ENCODE measurements at regions not wholly inside any gene's neighbourhood (a gene's known extent, or its start where the extent isn't known, plus 50 kb on each side); places are given as distances from the start of the nearest gene placed in this dataset.

DNA sequence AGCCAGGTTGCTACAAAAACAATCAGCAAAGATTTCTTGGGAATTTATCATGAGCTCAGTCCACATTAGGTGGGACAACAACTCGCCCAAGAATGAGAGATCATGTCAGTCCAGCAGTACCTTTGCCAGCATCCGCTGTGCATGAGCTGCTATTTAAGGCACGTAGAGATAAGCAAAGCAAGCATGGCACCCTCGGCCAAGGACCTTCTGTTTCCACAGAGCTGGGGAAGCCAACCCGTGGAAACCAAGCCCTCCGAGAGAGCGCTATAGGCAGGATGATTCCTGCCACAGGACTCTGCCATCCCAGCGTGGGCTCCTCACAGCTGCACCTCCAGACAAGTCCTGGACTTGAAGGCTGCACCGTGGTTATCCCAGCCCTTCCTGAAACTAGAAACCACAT, 189.5 kb upstream of the PPP1R26 start:
- no peaks in the 10 kb centered on the region for H3K9me3 ChIP-seq
- DNase-seq: peak; percentile 49 to 61
- peak; percentile 78 to 98 (median 92) for ATAC-seq
- H3K27ac ChIP-seq: peak overlapping the region in 6 of 10 donors; percentile 2 to 56 (median 36)
- no peak overlapping the region for H3K4me3 ChIP-seq
- peaks cover 0 to 19% (median 10%) of the 10 kb centered on the region in 9 donors for H3K4me1 ChIP-seq
- WGBS, 2 donors: 34 to 50% methylated on average over 9 of the region's 9 CpGs
- no peaks in the 10 kb centered on the region for H3K36me3 ChIP-seq
- intact Hi-C loops (cut with DNase I): no loop called here
- TF ChIP-seq, protein P1, sequence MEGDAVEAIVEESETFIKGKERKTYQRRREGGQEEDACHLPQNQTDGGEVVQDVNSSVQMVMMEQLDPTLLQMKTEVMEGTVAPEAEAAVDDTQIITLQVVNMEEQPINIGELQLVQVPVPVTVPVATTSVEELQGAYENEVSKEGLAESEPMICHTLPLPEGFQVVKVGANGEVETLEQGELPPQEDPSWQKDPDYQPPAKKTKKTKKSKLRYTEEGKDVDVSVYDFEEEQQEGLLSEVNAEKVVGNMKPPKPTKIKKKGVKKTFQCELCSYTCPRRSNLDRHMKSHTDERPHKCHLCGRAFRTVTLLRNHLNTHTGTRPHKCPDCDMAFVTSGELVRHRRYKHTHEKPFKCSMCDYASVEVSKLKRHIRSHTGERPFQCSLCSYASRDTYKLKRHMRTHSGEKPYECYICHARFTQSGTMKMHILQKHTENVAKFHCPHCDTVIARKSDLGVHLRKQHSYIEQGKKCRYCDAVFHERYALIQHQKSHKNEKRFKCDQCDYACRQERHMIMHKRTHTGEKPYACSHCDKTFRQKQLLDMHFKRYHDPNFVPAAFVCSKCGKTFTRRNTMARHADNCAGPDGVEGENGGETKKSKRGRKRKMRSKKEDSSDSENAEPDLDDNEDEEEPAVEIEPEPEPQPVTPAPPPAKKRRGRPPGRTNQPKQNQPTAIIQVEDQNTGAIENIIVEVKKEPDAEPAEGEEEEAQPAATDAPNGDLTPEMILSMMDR (IDR thresholded peaks at IDR 0.05): no peak
- peaks cover 0 to 14% (median 10%) of the 10 kb centered on the region in 7 donors for H3K27me3 ChIP-seq

DNA sequence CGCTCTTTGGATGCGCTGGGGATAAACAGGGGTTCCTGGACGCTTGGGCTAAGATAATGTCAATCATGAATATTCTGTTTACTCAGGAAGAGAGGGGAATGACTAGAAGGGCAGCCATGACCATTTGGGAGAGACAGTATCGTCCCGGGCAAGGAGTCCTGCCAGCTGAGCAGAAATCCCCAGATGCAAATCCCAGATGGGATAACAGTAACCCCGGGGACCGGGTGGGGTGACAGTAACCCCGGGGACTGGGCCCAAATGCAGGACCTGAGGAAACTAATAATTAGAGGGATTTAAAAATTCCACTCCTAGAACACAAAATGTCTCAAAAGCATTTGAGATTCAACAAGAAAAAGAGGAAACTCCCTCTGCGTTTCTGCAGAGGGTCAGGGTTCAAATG, 189.0 kb upstream of the PPP1R26 start:
- Histone ChIP-seq H3K27ac (peak overlapping the region in 3 of 10 donors; percentile 21 to 54 (median 44)), H3K4me3 (no peak overlapping the region), H3K9me3 (no peaks in the 10 kb centered on the region), H3K27me3 (peaks cover 0 to 14% (median 10%) of the 10 kb centered on the region in 7 donors), H3K36me3 (no peaks in the 10 kb centered on the region), H3K4me1 (peaks cover 0 to 19% (median 10%) of the 10 kb centered on the region in 9 donors)
- WGBS, 2 donors: 62 to 73% methylated on average over 9 of the region's 9 CpGs
- TF ChIP-seq, protein P1 (IDR thresholded peaks at IDR 0.05): no peak
- DNase-seq (no peak), ATAC-seq (no peak)
- intact Hi-C loops (cut with DNase I): no loop called here

DNA sequence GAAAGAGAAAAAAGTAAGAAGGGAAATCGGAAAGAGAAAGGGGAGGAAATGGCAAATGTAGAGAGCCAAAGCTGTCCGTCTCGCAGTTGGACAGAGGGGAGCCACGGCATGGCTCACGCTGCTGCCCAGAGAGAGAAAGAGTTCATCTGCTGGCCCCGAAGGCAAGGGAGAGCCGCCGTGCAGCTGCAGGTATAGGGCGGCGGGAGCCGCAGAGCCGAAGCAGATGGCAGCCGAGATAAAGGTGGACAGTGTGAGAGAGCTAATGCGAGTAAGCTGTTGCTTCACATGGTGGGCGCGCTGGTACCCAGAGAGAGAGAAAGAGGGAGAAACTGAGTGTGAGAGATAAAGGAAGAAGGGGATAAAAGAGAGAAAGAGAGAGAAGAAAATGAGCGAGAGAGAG, 188.4 kb upstream of the PPP1R26 start:
- H3K27ac ChIP-seq: no peak overlapping the region
- TF ChIP-seq, protein P1 (IDR thresholded peaks at IDR 0.05): no peak
- DNase-seq: no peak

DNA sequence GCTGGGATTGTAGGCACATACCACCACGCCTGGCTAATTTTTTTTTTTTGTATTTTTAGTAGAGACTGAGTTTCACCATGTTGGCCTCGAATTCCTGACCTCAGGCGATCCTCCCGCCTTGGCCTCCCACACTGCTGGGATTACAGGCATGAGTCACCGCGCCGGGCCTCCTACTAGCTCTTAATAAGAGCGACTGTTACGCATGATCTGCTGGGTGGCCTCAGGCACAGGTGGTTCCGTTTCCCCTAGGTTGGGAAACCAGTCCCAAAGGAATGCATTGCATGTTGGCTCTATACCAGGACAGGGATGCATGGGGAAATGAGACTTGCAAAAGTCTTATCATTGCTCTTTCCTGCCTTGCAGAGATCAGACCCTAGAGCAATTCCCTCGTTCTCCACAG, 184.7 kb upstream of the PPP1R26 start:
- Histone ChIP-seq H3K4me3 (no peak overlapping the region), H3K9me3 (no peaks in the 10 kb centered on the region), H3K4me1 (peaks cover 0 to 13% (median 5%) of the 10 kb centered on the region in 9 donors), H3K27ac (no peak overlapping the region), H3K36me3 (no peaks in the 10 kb centered on the region), H3K27me3 (peaks cover 3 to 22% (median 15%) of the 10 kb centered on the region in 7 donors)
- 81 to 84% methylated on average over 11 of the region's 11 CpGs for WGBS, 2 donors
- TF ChIP-seq, protein P1 (IDR thresholded peaks at IDR 0.05): no peak
- DNase-seq (no peak), ATAC-seq (no peak)
- intact Hi-C loops (cut with DNase I): no loop called here

More for the DNA sequence above, 188.4 kb upstream of the PPP1R26 start:
- intact Hi-C loops (cut with DNase I): no loop called here
- WGBS, 2 donors: 62 to 70% methylated on average over 17 of the region's 17 CpGs
- Histone ChIP-seq H3K27me3 (peaks cover 0 to 14% (median 10%) of the 10 kb centered on the region in 7 donors), H3K9me3 (no peaks in the 10 kb centered on the region), H3K4me1 (peaks cover 0 to 19% (median 10%) of the 10 kb centered on the region in 9 donors), H3K36me3 (no peaks in the 10 kb centered on the region), H3K4me3 (no peak overlapping the region)
- no peak for ATAC-seq

Measured in heart right ventricle (tissue), 16 donors.